ENCODE measurements at regions not wholly inside any gene's neighbourhood (a gene's known extent, or its start where the extent isn't known, plus 50 kb on each side); places are given as distances from the start of the nearest gene placed in this dataset.
"Not testable (repeated sequence)": the region's sequence is repeated elsewhere in the genome, so short reads cannot be mapped to it uniquely, and the experiment has no call there.

DNA sequence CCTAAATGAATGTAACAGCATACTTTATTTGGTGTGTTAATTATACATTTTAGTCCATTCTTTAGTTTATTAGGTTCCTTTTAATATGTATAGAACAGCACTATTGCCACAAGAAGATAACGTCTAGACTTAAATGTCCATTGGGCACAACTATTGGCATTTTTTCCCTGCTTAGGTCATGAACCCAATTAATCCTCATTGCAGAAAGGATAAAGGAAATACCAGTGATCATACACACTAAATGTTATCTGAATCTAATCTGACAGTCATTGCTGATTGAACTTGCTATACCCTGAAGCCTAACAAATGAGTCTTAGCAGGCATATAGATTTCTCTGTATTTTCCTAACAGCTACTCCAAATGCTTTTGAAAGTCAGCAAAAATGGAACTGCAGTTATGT, 2250.0 kb upstream of the AGA start:
- no peak for DNase-seq (ENCODE audit: extremely low read depth, low read depth)
- TF ChIP-seq CTCF (IDR thresholded peaks at IDR 0.05; ENCODE audit: low read depth, low read length), result no peak

GRCh38 chr4:179695175-179695574, 2252.9 kb upstream of the AGA start:
- peak; percentile 24 for DNase-seq (ENCODE audit: extremely low read depth, low read depth)
- no peak for TF ChIP-seq CTCF (IDR thresholded peaks at IDR 0.05; ENCODE audit: low read depth, low read length)

DNA sequence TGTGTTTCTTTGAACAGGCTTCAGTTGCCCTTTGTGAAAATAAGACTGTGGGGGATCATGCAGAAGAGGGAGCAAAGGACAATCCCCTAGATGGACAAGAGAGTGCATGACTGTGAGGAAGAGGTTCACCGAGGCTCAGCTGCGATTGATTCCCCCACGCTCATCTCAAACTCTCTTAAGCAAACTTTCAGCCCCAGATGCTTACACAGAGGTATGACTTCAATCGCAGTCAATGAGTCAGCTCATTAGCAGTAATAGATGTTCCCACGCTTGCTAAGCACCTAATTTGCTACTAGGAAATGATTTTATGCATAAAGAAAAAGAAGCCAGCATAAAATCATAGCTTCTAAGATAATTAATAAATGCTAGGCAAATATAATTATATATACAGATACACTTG, 2256.1 kb upstream of the AGA start:
- DNase-seq (ENCODE audit: extremely low read depth, low read depth), result no peak
- no peak for TF ChIP-seq CTCF (IDR thresholded peaks at IDR 0.05; ENCODE audit: low read depth, low read length)

GRCh38 chr4:179709961-179710624, 2267.9 kb upstream of the AGA start:
- no peak for TF ChIP-seq CTCF (IDR thresholded peaks at IDR 0.05; ENCODE audit: low read depth, low read length)
- no peak for DNase-seq (ENCODE audit: extremely low read depth, low read depth)

- DNase-seq (ENCODE audit: extremely low read depth, low read depth), result no peak
- TF ChIP-seq CTCF (IDR thresholded peaks at IDR 0.05; ENCODE audit: low read depth, low read length), result no peak
Measured at GRCh38 chr4:179719766-179720450, 2277.7 kb upstream of the AGA start.

DNA sequence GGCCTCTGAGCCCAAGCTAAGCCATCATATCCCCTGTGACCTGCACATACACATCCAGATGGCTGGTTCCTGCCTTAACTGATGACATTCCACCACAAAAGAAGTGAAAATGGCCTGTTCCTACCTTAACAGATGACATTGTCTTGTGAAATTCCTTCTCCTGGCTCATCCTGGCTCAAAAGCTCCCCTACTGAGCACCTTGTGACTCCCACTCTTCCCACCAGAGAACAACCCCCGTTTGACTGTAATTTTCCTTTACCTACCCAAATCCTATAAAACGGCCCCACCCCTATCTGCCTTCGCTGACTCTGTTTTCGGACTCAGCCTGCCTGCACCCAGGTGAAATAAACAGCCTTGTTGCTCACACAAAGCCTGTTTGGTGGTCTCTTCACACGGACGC, 2284.3 kb upstream of the AGA start:
- DNase-seq (ENCODE audit: extremely low read depth, low read depth), result not testable (repeated sequence)

DNA sequence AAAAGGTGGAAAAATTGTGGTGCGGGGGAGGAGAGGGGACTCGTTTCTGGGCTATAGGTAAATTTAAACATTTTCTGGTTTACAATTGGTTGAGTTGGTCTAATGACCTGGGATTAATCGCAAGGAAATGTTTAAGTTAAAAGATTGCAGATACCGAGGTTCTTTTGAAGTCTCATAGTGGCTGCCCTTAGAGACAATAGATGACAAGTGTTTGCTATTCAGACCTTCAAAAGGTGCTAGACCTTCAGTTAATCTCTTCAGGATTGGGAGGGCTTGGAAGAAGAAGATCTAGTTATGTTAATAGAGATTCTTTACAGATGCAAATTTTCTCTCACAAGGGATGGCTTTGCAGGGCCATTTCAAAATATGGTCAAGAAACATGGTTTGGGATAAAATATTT, 2286.1 kb upstream of the AGA start:
- no peak for TF ChIP-seq CTCF (IDR thresholded peaks at IDR 0.05; ENCODE audit: low read depth, low read length)
- no peak for DNase-seq (ENCODE audit: extremely low read depth, low read depth)

- DNase-seq (ENCODE audit: extremely low read depth, low read depth), result not testable (repeated sequence)
Measured at GRCh38 chr4:179736820-179737219, 2294.6 kb upstream of the AGA start.
